BE2C (cell line): ENCODE measurements at regions not wholly inside any gene's neighbourhood (a gene's known extent, or its start where the extent isn't known, plus 50 kb on each side); places are given as distances from the start of the nearest gene placed in this dataset.

Experiments used
- DNase-seq: peaks from one replicate; pipeline ENCODE4 v3.0.0-alpha.2; 2020
- H3K27me3 ChIP-seq: fragments of 250-450 bp; sonication (Bioruptor Pico); 2 replicates; pipeline ENCODE4 v1.5.1; 2020; ENCODE audit warnings: mild to moderate bottlenecking
- H3K36me3 ChIP-seq: fragments of 250-450 bp; sonication (Bioruptor Pico); 2 replicates; pipeline ENCODE4 v1.5.1; 2020; ENCODE audit warnings: mild to moderate bottlenecking
- H3K4me1 ChIP-seq: fragments of 250-450 bp; sonication (Bioruptor Pico); 2 replicates; pipeline ENCODE4 v1.5.1; 2020
- H3K4me3 ChIP-seq: 2 replicates; pipeline ENCODE4 v1.5.1; 2011; ENCODE audit warnings: low read depth, low read length
- H3K9me3 ChIP-seq: fragments of 250-450 bp; sonication (Bioruptor Pico); 2 replicates; pipeline ENCODE4 v1.5.1; 2020
- TF ChIP-seq, protein P1 (sequence below): IDR thresholded peaks from 2 replicates; pipeline ENCODE4 v1.5.1; 2012; ENCODE audit warnings: mild to moderate bottlenecking, low read depth, low read length

DNA sequence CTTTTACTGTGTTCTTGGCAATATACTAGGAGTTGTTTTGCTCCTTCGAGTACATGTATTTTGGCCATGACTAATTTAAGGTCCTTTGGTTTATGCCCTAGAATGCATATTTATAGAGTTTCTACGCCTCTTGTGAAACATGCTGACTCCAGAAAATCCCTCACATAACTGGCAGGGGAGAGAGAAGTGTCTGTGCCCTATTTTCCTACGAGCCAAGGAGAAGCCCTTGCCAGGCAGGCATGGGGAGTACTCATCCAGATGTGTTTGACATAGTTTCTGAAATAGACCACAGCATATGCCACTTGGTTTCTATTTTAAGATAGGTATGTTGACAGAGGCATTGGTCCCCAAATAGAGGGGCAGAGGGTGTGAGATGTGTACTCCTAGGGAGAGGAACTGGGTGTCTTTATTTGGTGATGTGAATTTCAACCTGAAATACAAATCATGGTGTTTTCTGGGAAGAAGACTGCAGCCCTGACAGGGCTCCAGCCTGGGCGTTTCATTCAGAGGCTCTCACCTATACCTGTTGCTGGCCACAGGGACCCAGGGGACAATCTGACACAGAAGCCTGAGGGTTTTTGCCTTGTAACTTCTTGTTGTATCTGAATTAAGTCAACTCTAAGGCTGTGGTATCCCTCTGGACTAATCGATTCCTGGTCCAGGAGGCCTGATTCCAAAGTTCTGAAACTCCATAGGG is 267.8 kb upstream of the C2CD4B start:
- TF ChIP-seq, protein P1, sequence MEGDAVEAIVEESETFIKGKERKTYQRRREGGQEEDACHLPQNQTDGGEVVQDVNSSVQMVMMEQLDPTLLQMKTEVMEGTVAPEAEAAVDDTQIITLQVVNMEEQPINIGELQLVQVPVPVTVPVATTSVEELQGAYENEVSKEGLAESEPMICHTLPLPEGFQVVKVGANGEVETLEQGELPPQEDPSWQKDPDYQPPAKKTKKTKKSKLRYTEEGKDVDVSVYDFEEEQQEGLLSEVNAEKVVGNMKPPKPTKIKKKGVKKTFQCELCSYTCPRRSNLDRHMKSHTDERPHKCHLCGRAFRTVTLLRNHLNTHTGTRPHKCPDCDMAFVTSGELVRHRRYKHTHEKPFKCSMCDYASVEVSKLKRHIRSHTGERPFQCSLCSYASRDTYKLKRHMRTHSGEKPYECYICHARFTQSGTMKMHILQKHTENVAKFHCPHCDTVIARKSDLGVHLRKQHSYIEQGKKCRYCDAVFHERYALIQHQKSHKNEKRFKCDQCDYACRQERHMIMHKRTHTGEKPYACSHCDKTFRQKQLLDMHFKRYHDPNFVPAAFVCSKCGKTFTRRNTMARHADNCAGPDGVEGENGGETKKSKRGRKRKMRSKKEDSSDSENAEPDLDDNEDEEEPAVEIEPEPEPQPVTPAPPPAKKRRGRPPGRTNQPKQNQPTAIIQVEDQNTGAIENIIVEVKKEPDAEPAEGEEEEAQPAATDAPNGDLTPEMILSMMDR = no peak
- DNase-seq = no peak
- H3K4me3 ChIP-seq = no peak overlapping the region
- H3K9me3 ChIP-seq = no peaks in the 10 kb centered on the region; the same call in 1 of the 2 replicates
- H3K4me1 ChIP-seq = peaks cover 14% of the 10 kb centered on the region
- no peaks in the 10 kb centered on the region for H3K36me3 ChIP-seq
- H3K27me3 ChIP-seq = no peaks in the 10 kb centered on the region

DNA sequence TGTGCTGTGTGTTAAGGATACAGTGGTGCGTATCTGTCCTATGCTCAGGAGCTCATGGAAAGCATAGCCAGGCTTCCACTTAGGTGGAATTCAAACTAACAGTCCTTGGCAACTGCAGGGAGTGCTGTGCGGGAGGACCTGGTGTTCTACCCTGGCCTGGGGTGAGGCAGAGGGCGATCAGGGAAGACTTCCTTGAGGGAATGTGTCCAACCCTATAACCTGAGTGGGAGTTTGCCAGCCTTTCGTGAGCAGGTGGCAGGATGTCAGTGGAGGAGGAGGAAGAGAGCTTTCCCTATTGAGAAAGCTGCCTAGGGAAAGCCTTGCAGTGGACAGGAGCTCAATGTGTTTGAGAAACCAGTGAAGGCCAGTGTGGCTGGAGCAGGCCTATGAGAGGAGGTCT is 271.1 kb upstream of the C2CD4B start:
- no peak overlapping the region for H3K4me3 ChIP-seq
- DNase-seq = no peak
- no peaks in the 10 kb centered on the region for H3K4me1 ChIP-seq
- no peaks in the 10 kb centered on the region for H3K36me3 ChIP-seq
- H3K27me3 ChIP-seq = no peaks in the 10 kb centered on the region
- H3K9me3 ChIP-seq = no peaks in the 10 kb centered on the region; the same call in 1 of the 2 replicates
- TF ChIP-seq, protein P1 = no peak

DNA sequence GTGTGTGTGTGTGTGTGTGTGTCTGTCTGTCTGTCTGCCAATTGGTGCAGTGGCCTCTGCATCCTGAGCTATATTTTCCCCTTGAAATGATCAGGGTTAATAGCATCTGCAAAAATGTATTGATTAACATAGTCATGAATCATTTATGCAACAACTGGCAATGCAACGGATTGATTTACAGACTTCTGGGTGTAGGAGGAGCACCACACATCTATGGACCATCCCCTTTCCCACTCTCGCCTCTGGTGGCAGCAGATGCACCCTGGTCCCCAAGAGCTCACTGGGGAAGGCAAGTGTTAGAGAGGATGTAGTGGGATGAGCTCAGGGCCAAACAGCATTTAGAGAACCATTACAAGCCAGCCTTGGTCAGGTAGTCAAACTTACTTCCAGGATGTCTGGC is 272.7 kb upstream of the C2CD4B start:
- H3K36me3 ChIP-seq = no peaks in the 10 kb centered on the region
- TF ChIP-seq, protein P1 = no peak
- no peaks in the 10 kb centered on the region for H3K27me3 ChIP-seq
- no peaks in the 10 kb centered on the region; the same call in 1 of the 2 replicates for H3K9me3 ChIP-seq
- H3K4me1 ChIP-seq = no peaks in the 10 kb centered on the region
- DNase-seq = no peak
- no peak overlapping the region for H3K4me3 ChIP-seq

DNA sequence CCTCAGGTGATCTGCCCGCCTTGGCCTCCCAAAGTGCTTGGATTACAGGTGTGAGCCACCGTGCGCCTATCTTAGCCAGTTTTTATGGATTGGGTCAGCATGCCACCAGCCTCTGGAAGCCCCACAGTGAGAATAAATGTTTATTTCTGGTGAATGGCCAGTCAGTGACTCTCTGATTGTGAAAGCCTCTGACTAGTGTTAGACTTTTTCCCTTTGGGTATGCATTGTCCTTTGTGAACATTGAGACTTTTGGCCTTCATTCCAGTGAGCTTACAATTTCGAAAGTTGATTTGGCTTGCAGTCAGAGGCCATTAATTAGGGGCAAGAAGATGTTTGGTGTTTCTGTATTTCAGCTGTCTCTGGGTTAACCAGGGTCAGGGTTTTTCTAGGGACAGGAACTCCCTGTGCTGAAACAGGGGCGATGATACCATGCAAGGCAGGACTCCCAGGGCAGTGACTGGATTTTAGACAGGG is 274.5 kb upstream of the C2CD4B start:
- TF ChIP-seq, protein P1 = no peak
- Histone ChIP-seq H3K27me3 (no peaks in the 10 kb centered on the region), H3K9me3 (no peaks in the 10 kb centered on the region; the same call in 1 of the 2 replicates), H3K36me3 (no peaks in the 10 kb centered on the region), H3K4me3 (no peak overlapping the region), H3K4me1 (no peaks in the 10 kb centered on the region)
- DNase-seq = no peak

DNA sequence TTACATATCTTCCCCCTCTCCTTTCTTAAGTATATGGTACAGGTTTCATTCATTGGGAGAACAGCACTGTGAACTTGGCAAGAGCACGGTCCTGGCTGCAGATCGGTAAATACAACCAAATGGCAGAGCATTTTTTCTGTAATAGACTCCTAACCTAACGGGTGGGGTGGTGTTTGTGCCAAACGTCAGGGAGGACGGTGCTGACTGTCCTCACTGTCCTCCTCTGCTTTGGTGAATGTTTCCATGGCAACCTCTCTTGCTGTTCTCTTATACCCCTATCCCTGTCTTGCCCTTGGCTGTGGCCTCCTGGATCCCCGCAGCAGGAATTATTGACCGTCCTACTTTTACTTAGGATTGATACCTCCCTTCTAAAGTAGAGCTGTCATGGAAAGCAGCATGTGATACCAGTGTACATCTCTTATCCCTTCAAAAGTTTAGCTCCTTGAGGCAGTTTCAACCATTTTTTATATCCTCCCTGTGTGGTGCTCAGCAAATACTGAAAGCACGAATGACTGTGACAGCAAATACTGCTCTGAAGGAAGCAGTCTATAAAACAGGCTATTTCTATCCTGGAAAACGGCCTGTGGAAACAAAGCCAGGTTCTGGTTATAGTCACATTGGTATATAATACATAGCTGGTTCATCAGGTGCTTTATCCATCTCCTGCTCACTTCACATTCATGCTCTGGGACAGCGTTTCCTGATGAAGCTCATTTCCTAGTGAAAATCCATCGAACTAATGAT is 275.4 kb upstream of the C2CD4B start:
- TF ChIP-seq, protein P1 = no peak
- H3K4me3 ChIP-seq = no peak overlapping the region
- H3K27me3 ChIP-seq = no peaks in the 10 kb centered on the region
- H3K9me3 ChIP-seq = no peaks in the 10 kb centered on the region; the same call in 1 of the 2 replicates
- H3K36me3 ChIP-seq = no peaks in the 10 kb centered on the region
- no peak for DNase-seq
- H3K4me1 ChIP-seq = no peaks in the 10 kb centered on the region
